Vagina (tissue), 2 donors: ENCODE measurements at regions not wholly inside any gene's neighbourhood (a gene's known extent, or its start where the extent isn't known, plus 50 kb on each side); places are given as distances from the start of the nearest gene placed in this dataset.

ENCODE experiments used
- POLR2A ChIP-seq, 2 donors: fragments of 450-650 bp; IDR thresholded peaks; one replicate each; pipeline ENCODE4 v1.6.1; 2017; ENCODE audit warnings: antibody characterized with exemption in 2 of 2, mild to moderate bottlenecking in 2 of 2, moderate library complexity in 2 of 2
- POLR2AphosphoS5 ChIP-seq, 2 donors: sonication (generic); formaldehyde crosslinking; IDR thresholded peaks; one replicate each; pipeline ENCODE4 v1.9.0; 2017; ENCODE audit warnings: antibody characterized with exemption in 2 of 2, mild to moderate bottlenecking in 2 of 2, low read depth in 1 of 2; ENCODE audit not compliant: insufficient read depth in 1 of 2
- TF ChIP-seq, protein P1 (sequence below), 3 experiments: fragments of 450-650 bp in 2 of 3; fragments of 200-600 bp in 1 of 3; sonication (generic) in 1 of 3; IDR thresholded peaks; one replicate each; pipeline ENCODE4 v1.5.1; 2017 to 2019; ENCODE audit warnings: antibody characterized with exemption in 3 of 3, mild to moderate bottlenecking in 2 of 3, moderate library complexity in 2 of 3

- TF ChIP-seq POLR2A (IDR thresholded peaks at IDR 0.05) (no peak), POLR2AphosphoS5 (IDR thresholded peaks at IDR 0.05; ENCODE audit: insufficient read depth in 1 of 2, low read depth in 1 of 2) (no peak)
- TF ChIP-seq, protein P1, sequence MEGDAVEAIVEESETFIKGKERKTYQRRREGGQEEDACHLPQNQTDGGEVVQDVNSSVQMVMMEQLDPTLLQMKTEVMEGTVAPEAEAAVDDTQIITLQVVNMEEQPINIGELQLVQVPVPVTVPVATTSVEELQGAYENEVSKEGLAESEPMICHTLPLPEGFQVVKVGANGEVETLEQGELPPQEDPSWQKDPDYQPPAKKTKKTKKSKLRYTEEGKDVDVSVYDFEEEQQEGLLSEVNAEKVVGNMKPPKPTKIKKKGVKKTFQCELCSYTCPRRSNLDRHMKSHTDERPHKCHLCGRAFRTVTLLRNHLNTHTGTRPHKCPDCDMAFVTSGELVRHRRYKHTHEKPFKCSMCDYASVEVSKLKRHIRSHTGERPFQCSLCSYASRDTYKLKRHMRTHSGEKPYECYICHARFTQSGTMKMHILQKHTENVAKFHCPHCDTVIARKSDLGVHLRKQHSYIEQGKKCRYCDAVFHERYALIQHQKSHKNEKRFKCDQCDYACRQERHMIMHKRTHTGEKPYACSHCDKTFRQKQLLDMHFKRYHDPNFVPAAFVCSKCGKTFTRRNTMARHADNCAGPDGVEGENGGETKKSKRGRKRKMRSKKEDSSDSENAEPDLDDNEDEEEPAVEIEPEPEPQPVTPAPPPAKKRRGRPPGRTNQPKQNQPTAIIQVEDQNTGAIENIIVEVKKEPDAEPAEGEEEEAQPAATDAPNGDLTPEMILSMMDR (IDR thresholded peaks at IDR 0.05) = no peak
Measured at GRCh38 chr6:168223150-168223549, 96.4 kb downstream of the DACT2 start.
